A549 (cell line): ENCODE measurements at regions not wholly inside any gene's neighbourhood (a gene's known extent, or its start where the extent isn't known, plus 50 kb on each side); places are given as distances from the start of the nearest gene placed in this dataset.

ENCODE experiments used
- ATAC-seq, 2 experiments: fragments of 200-7000 bp in 1 of 2; fragments of >200 bp in 1 of 2; cut with Nextera tagmentation in 1 of 2; cut with Tn5 transposase in 1 of 2; 3 replicates each; pipeline versions ENCODE4 v1.8.0 to v1.9.1; 2018 to 2020; ENCODE audit warnings: mild to moderate bottlenecking in 1 of 2, moderate library complexity in 1 of 2
- CTCF ChIA-PET: fragments of 300-600 bp; sonication (Branson Sonifier 250); formaldehyde crosslinking; extraction: SDS; loops from one replicate; lab custom pipeline; 2021; ENCODE audit warnings: antibody characterized with exemption, inconsistent platforms; lab: Yijun Ruan, JAX
- POLR2A ChIA-PET: fragments of 350-600 bp; formaldehyde crosslinking; extraction: SDS; loops from one replicate; lab custom pipeline; 2021; ENCODE audit warnings: antibody characterized with exemption, inconsistent platforms; lab: Yijun Ruan, JAX
- DNase-seq, 2 experiments: peaks; one replicate each; pipeline versions ENCODE4 v3.0.0 to v3.0.0-alpha.2; 2011 to 2016; ENCODE audit warnings: low read depth in 1 of 2, low spot score in 1 of 2
- FAIRE-seq: peaks from 2 replicates; lab custom pipeline; 2011; peaks lifted over from hg19 to GRCh38; lab: Jason Lieb, UNC
- H3K27ac ChIP-seq, 2 experiments: fragments of >200 bp; sonication (Bioruptor Twin); formaldehyde crosslinking; 3 replicates each; pipeline ENCODE4 v1.5.1; 2016 to 2017
- H3K4me1 ChIP-seq: fragments of >200 bp; sonication (Bioruptor Twin); formaldehyde crosslinking; 3 replicates; pipeline ENCODE4 v1.6.1; 2016
- H3K4me2 ChIP-seq: fragments of >200 bp; sonication (Bioruptor Twin); formaldehyde crosslinking; 3 replicates; pipeline ENCODE4 v1.6.1; 2016
- H3K4me3 ChIP-seq: fragments of >200 bp; sonication (Bioruptor Twin); formaldehyde crosslinking; 3 replicates; pipeline ENCODE4 v1.5.1; 2016
- H3K9me3 ChIP-seq: fragments of >200 bp; sonication (Bioruptor Twin); formaldehyde crosslinking; 3 replicates; pipeline ENCODE4 v1.6.1; 2016
- BHLHE40 ChIP-seq: IDR thresholded peaks from 2 replicates; pipeline ENCODE4 v1.6.1; 2012; ENCODE audit warnings: low read depth, low read length, inconsistent platforms
- CBX2 ChIP-seq: fragments of 200-600 bp; sonication (generic); IDR thresholded peaks from 2 replicates; pipeline ENCODE4 v1.6.1; 2016; ENCODE audit warnings: low read depth, mild to moderate bottlenecking, borderline replicate concordance
- CHD4 ChIP-seq: fragments of 200-600 bp; sonication (generic); IDR thresholded peaks from 2 replicates; pipeline ENCODE4 v1.6.1; 2016; ENCODE audit warnings: antibody characterized with exemption, mild to moderate bottlenecking, borderline replicate concordance
- EP300 ChIP-seq, 2 experiments: fragments of >200 bp; sonication (Bioruptor Twin); formaldehyde crosslinking; IDR thresholded peaks; 2 replicates in 1 of 2; 3 replicates in 1 of 2; pipeline ENCODE4 v1.6.1; 2016 to 2017
- FOSL2 ChIP-seq, 2 experiments: fragments of 450-650 bp in 1 of 2; fragments of >200 bp in 1 of 2; sonication (Bioruptor Twin) in 1 of 2; formaldehyde crosslinking; IDR thresholded peaks; 2 replicates each; pipeline versions ENCODE4 v1.5.0 to v1.6.1; 2016 to 2020; ENCODE audit warnings: mild to moderate bottlenecking in 1 of 2, moderate library complexity in 1 of 2
- JUN ChIP-seq, 2 experiments: fragments of >200 bp; sonication (Bioruptor Twin); formaldehyde crosslinking; IDR thresholded peaks; 2 replicates in 1 of 2; 3 replicates in 1 of 2; pipeline ENCODE4 v1.6.1; 2016 to 2017
- KDM5A ChIP-seq: fragments of 200-600 bp; sonication (generic); IDR thresholded peaks from 2 replicates; pipeline ENCODE4 v1.6.1; 2016; ENCODE audit warnings: antibody characterized with exemption, mild to moderate bottlenecking
- MAFK ChIP-seq: fragments of 450-650 bp; IDR thresholded peaks from 2 replicates; pipeline ENCODE4 v1.6.1; 2014; ENCODE audit not compliant: partially characterized antibody
- NR3C1 ChIP-seq: fragments of >200 bp; sonication (Bioruptor Twin); formaldehyde crosslinking; IDR thresholded peaks from 3 replicates; pipeline ENCODE4 v1.6.1; 2017
- POLR2A ChIP-seq: IDR thresholded peaks from 2 replicates; pipeline ENCODE4 v1.6.1; 2012; ENCODE audit warnings: mild to moderate bottlenecking, low read length
- POLR2AphosphoS2 ChIP-seq: conservative IDR thresholded peaks from 2 replicates; pipeline ENCODE4 v1.6.1; 2012; ENCODE audit warnings: low read length, improper control_type of control experiment, inconsistent platforms
- RCOR1 ChIP-seq: fragments of 150-350 bp; IDR thresholded peaks from 2 replicates; pipeline ENCODE4 v1.6.1; 2014; ENCODE audit warnings: antibody characterized with exemption, low read length, low read depth
- TP53 ChIP-seq: fragments of 250-450 bp; sonication (Bioruptor Pico); IDR thresholded peaks from 2 replicates; pipeline ENCODE4 v1.5.0; 2021; ENCODE audit warnings: mild to moderate bottlenecking, moderate library complexity
- WGBS: methylation state at CpG from one replicate; pipeline ENCODE4 v1.1.6; 2017; ENCODE audit errors: missing lambda C conversion rate; 5-methylcytosine and 5-hydroxymethylcytosine counted together
- TF ChIP-seq, protein P1 (sequence below): fragments of 450-650 bp; IDR thresholded peaks from 2 replicates; pipeline ENCODE4 v1.6.1; 2014; ENCODE audit warnings: antibody characterized with exemption
- TF ChIP-seq, protein P2 (sequence below): fragments of >200 bp; sonication (Bioruptor Twin); formaldehyde crosslinking; IDR thresholded peaks from 2 replicates; pipeline ENCODE4 v1.6.1; 2016
- TF ChIP-seq, protein P3 (sequence below): IDR thresholded peaks from 2 replicates; pipeline ENCODE4 v1.6.1; 2012
- TF ChIP-seq, protein P4 (sequence below): fragments of 200-600 bp; sonication (generic); IDR thresholded peaks from 2 replicates; pipeline ENCODE4 v1.6.1; 2016; ENCODE audit warnings: antibody characterized with exemption, mild to moderate bottlenecking, moderate library complexity
- TF ChIP-seq, protein P5 (sequence below): IDR thresholded peaks from 2 replicates; pipeline ENCODE4 v1.6.1; 2012
- TF ChIP-seq, protein P6 (sequence below): fragments of 250-450 bp; sonication (Bioruptor Pico); IDR thresholded peaks from 2 replicates; pipeline ENCODE4 v1.5.0; 2021; ENCODE audit warnings: mild to moderate bottlenecking, moderate library complexity, borderline replicate concordance

DNA sequence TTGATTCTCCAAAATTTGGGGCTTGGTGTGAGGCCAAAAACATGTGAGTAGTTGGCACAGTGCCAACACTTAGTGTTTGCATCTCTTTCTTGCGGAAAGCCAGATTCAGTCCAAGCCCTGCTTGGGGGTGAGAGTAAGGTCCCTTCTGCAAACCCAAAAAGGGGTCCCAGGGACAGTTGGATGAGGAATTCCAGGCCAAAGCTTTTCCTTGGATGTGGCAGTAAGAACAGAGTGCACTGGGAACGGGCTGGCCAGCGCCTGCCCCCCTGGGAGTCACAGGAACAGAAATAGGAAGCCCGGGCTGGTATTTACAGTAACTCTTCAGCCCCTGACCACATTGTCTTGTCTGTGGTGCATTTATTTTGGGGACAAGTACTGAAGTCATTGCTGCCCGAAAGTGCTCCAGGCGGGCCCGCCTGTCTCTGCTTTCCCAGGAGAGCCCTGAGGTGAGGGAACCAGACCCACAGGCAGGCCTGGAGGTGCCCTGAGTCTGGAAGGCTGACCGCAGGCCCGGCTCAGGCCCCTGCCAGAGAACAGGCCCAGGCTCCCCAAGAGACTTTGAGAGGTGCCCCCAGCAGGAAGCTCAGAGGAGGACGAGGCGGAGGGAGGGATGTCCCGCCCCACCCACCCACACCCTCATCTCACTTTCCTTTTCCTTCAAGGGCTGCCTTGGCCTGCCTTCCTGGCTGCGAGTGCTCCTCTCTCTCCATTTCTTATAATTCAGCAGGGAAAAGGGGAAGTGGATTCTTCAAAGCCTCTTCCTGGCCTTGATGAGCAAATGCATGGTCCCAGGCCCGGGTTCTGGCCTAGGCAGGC is 218.4 kb downstream of the MAFB start:
- FAIRE-seq, result no peak
- DNase-seq, result no peak
- no peak for TF ChIP-seq BHLHE40
- TF ChIP-seq EP300 (IDR thresholded peaks at IDR 0.05), result no peak
- no peak for TF ChIP-seq CBX2
- TF ChIP-seq, protein P1, sequence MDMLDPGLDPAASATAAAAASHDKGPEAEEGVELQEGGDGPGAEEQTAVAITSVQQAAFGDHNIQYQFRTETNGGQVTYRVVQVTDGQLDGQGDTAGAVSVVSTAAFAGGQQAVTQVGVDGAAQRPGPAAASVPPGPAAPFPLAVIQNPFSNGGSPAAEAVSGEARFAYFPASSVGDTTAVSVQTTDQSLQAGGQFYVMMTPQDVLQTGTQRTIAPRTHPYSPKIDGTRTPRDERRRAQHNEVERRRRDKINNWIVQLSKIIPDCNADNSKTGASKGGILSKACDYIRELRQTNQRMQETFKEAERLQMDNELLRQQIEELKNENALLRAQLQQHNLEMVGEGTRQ, result no peak
- TF ChIP-seq, protein P2, sequence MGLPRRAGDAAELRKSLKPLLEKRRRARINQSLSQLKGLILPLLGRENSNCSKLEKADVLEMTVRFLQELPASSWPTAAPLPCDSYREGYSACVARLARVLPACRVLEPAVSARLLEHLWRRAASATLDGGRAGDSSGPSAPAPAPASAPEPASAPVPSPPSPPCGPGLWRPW, result no peak
- TF ChIP-seq POLR2AphosphoS2, result no peak
- TF ChIP-seq TP53 (CRISPR knock-in tag), result no peak
- no peak for TF ChIP-seq RCOR1
- TF ChIP-seq KDM5A, result no peak
- no peak for TF ChIP-seq POLR2A
- TF ChIP-seq NR3C1, result no peak
- TF ChIP-seq, protein P3, sequence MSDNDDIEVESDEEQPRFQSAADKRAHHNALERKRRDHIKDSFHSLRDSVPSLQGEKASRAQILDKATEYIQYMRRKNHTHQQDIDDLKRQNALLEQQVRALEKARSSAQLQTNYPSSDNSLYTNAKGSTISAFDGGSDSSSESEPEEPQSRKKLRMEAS, result no peak
- no peak for TF ChIP-seq FOSL2 (IDR thresholded peaks at IDR 0.05)
- TF ChIP-seq FOSL2 (CRISPR knock-in tag; IDR thresholded peaks at IDR 0.05), result no peak
- 37% methylated on average over 10 of the region's 14 CpGs for WGBS
- Histone ChIP-seq H3K27ac (no peak overlapping the region), H3K9me3 (no peaks in the 10 kb centered on the region), H3K4me1 (no peaks in the 10 kb centered on the region), H3K4me2 (no peak overlapping the region), H3K4me3 (no peak overlapping the region)
- ChIA-PET POLR2A (no interaction called here), CTCF (no interaction called here)
- no peak for ATAC-seq

DNA sequence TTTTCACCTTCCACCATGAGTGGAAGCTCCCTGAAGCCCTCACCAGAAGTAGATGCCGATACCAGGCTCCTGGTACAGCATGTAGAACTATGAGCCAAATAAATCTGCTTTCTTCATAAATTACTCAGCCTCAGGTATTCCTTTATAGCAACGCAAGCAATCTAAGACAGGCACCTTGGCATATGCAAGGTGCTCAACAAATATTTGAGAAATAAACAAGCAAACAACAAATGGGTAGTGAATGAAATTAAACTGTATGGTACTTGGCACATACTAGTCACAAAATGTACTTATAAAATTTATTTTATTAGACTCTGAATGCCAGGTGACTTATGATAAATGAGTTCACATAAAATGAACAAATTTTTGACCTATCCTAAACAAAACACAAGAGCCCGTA is 220.3 kb downstream of the MAFB start:
- no peak for ATAC-seq
- CTCF ChIA-PET, result no interaction called here
- POLR2A ChIA-PET, result no interaction called here

More for the DNA sequence above, 220.3 kb downstream of the MAFB start:
- H3K4me2 ChIP-seq, result no peak overlapping the region
- TF ChIP-seq FOSL2 (IDR thresholded peaks at IDR 0.05), result no peak
- no peak for TF ChIP-seq FOSL2 (CRISPR knock-in tag; IDR thresholded peaks at IDR 0.05)
- TF ChIP-seq JUN (IDR thresholded peaks at IDR 0.05), result no peak
- TF ChIP-seq CBX2, result no peak
- TF ChIP-seq, protein P4, sequence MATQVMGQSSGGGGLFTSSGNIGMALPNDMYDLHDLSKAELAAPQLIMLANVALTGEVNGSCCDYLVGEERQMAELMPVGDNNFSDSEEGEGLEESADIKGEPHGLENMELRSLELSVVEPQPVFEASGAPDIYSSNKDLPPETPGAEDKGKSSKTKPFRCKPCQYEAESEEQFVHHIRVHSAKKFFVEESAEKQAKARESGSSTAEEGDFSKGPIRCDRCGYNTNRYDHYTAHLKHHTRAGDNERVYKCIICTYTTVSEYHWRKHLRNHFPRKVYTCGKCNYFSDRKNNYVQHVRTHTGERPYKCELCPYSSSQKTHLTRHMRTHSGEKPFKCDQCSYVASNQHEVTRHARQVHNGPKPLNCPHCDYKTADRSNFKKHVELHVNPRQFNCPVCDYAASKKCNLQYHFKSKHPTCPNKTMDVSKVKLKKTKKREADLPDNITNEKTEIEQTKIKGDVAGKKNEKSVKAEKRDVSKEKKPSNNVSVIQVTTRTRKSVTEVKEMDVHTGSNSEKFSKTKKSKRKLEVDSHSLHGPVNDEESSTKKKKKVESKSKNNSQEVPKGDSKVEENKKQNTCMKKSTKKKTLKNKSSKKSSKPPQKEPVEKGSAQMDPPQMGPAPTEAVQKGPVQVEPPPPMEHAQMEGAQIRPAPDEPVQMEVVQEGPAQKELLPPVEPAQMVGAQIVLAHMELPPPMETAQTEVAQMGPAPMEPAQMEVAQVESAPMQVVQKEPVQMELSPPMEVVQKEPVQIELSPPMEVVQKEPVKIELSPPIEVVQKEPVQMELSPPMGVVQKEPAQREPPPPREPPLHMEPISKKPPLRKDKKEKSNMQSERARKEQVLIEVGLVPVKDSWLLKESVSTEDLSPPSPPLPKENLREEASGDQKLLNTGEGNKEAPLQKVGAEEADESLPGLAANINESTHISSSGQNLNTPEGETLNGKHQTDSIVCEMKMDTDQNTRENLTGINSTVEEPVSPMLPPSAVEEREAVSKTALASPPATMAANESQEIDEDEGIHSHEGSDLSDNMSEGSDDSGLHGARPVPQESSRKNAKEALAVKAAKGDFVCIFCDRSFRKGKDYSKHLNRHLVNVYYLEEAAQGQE, result no peak
- TF ChIP-seq MAFK, result no peak
- TF ChIP-seq CHD4, result no peak
- TF ChIP-seq, protein P5, sequence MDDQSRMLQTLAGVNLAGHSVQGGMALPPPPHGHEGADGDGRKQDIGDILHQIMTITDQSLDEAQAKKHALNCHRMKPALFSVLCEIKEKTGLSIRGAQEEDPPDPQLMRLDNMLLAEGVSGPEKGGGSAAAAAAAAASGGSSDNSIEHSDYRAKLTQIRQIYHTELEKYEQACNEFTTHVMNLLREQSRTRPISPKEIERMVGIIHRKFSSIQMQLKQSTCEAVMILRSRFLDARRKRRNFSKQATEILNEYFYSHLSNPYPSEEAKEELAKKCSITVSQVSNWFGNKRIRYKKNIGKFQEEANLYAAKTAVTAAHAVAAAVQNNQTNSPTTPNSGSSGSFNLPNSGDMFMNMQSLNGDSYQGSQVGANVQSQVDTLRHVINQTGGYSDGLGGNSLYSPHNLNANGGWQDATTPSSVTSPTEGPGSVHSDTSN, result no peak
- TF ChIP-seq, protein P1, result no peak
- TF ChIP-seq, protein P6, sequence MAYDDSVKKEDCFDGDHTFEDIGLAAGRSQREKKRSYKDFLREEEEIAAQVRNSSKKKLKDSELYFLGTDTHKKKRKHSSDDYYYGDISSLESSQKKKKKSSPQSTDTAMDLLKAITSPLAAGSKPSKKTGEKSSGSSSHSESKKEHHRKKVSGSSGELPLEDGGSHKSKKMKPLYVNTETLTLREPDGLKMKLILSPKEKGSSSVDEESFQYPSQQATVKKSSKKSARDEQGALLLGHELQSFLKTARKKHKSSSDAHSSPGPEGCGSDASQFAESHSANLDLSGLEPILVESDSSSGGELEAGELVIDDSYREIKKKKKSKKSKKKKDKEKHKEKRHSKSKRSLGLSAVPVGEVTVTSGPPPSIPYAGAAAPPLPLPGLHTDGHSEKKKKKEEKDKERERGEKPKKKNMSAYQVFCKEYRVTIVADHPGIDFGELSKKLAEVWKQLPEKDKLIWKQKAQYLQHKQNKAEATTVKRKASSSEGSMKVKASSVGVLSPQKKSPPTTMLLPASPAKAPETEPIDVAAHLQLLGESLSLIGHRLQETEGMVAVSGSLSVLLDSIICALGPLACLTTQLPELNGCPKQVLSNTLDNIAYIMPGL (CRISPR knock-in tag), result no peak
- TF ChIP-seq, all 56 proteins: peak for 0
- no peak for DNase-seq
- WGBS, result 48% methylated on average over 3 of the region's 3 CpGs
- Histone ChIP-seq H3K9me3 (no peaks in the 10 kb centered on the region), H3K4me1 (no peaks in the 10 kb centered on the region), H3K27ac (no peak overlapping the region), H3K4me3 (no peak overlapping the region)
- FAIRE-seq, result no peak
